RWPE1 (cell line): ENCODE measurements at regions not wholly inside any gene's neighbourhood (a gene's known extent, or its start where the extent isn't known, plus 50 kb on each side); places are given as distances from the start of the nearest gene placed in this dataset.
A peak's percentile ranks its signal among the peaks of the same experiment; 100 is the strongest.

Source experiments
- CTCF ChIA-PET: fragments of 350-600 bp; sonication (Branson Sonifier 250); formaldehyde crosslinking; extraction: SDS; loops from one replicate; lab custom pipeline; 2021; lab: Yijun Ruan, JAX
- POLR2A ChIA-PET: fragments of 400-600 bp; formaldehyde crosslinking; extraction: SDS; loops from one replicate; lab custom pipeline; 2020; ENCODE audit warnings: antibody characterized with exemption; ENCODE audit not compliant: low non-redundant PET; lab: Yijun Ruan, JAX
- DNase-seq: peaks from one replicate; pipeline ENCODE4 v3.0.0; 2012; ENCODE audit warnings: low spot score
- H3K27ac ChIP-seq: fragments of 450-650 bp; 2 replicates; pipeline ENCODE4 v1.5.1; 2017
- CTCF ChIP-seq: fragments of 450-650 bp; conservative IDR thresholded peaks from 2 replicates; pipeline ENCODE4 v1.5.1; 2017; ENCODE audit warnings: low read depth, mild to moderate bottlenecking

- ChIA-PET CTCF (interaction anchor here (0.7 kb wide), 1 partner anchor 24 kb away, joined by 3 read pairs; no protein-coding TSS in a partner anchor), POLR2A (no interaction called here)
- no peak overlapping the region for H3K27ac ChIP-seq
- no peak for TF ChIP-seq CTCF
- DNase-seq: no peak
These were observed 66.4 kb upstream of the ZNF438 start for GRCh38 chr10:31098046-31098445.

- TF ChIP-seq CTCF: no peak
- ChIA-PET CTCF (no interaction called here), POLR2A (no interaction called here)
- DNase-seq: no peak
- no peak overlapping the region for H3K27ac ChIP-seq
These were observed 67.4 kb upstream of the ZNF438 start for GRCh38 chr10:31099094-31099493.

- DNase-seq: peak; percentile 85
- no peak for TF ChIP-seq CTCF
- CTCF ChIA-PET: no interaction called here
- no peak overlapping the region for H3K27ac ChIP-seq
- POLR2A ChIA-PET: no interaction called here
These were observed 68.0 kb upstream of the ZNF438 start for GRCh38 chr10:31099664-31100063.

- POLR2A ChIA-PET: no interaction called here
- CTCF ChIA-PET: no interaction called here
- TF ChIP-seq CTCF: no peak
- no peak for DNase-seq
- H3K27ac ChIP-seq: no peak overlapping the region
These were observed 68.5 kb upstream of the ZNF438 start for GRCh38 chr10:31100115-31100601.

- TF ChIP-seq CTCF: no peak
- CTCF ChIA-PET: no interaction called here
- no peak for DNase-seq
- POLR2A ChIA-PET: no interaction called here
- H3K27ac ChIP-seq: no peak overlapping the region
These were observed 69.0 kb upstream of the ZNF438 start for GRCh38 chr10:31100662-31101061.

- DNase-seq: peak; percentile 57
- POLR2A ChIA-PET: no interaction called here
- no peak overlapping the region for H3K27ac ChIP-seq
- TF ChIP-seq CTCF: no peak
- CTCF ChIA-PET: no interaction called here
These were observed 69.5 kb upstream of the ZNF438 start for GRCh38 chr10:31101123-31101522.
